Fibroblast of villous mesenchyme (primary cell): ENCODE measurements at regions not wholly inside any gene's neighbourhood (a gene's known extent, or its start where the extent isn't known, plus 50 kb on each side); places are given as distances from the start of the nearest gene placed in this dataset.

Experiments used
- DNase-seq: peaks from one replicate; pipeline ENCODE4 v3.0.0-alpha.2; 2010; ENCODE audit warnings: low read depth
- H3K4me3 ChIP-seq: 2 replicates; pipeline ENCODE4 v1.5.1; 2011; ENCODE audit warnings: low read depth, mild to moderate bottlenecking, low read length
- CTCF ChIP-seq: IDR thresholded peaks from 2 replicates; pipeline ENCODE4 v1.5.1; 2012; ENCODE audit warnings: low read depth, mild to moderate bottlenecking, low read length; ENCODE audit not compliant: insufficient read depth

- DNase-seq: no peak
- no peak overlapping the region for H3K4me3 ChIP-seq
- TF ChIP-seq CTCF: no peak
Measured at GRCh38 chr10:25786161-25786560, 147.9 kb upstream of the MYO3A start.

DNA sequence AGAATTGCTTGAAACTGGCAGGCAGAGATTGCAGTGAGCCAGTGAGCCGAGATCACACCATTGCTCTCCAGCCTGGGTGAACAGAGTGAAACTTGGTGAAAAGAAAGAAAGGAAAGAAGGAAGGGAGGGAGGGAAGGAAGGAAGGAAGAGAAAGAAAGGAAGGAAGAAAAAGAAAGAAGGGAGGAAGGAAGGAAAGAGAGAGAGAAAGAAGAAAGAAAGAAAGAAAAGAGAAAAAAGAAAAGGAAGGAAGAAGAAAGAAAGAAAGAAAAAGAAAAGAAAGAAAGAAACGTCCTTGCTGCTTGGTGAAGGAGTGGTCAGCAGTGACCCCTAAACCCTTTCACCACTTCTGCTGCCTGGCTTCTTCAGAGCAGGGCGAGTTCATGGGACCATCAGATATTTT lies 147.1 kb upstream of the MYO3A start:
- no peak for DNase-seq
- TF ChIP-seq CTCF: no peak
- no peak overlapping the region for H3K4me3 ChIP-seq

DNA sequence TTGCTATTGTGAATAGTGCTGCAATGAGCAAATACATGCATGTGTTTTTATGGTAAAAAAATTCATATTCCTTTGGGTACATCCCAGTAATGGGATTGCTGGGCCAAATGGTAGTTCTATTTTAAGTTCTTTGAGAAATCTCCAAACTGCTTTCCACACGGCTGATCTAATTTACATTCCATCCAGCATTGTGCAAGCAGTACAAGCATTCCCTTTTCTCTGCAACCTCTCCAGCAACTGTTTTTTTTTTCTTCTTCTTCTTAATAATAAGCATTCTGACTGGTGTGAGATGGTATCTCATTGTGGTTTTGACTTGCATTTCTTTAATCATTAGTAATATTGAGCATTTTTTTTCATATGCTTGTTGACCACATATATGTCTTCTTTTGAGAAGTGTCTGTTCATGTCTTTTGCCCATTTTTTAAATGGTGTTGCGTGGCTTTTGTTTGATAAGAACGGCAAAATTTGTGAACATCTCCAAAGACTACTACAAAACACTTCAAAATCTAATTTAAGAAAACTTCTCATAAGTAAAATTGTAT lies 136.1 kb upstream of the MYO3A start:
- DNase-seq: no peak
- no peak for TF ChIP-seq CTCF
- H3K4me3 ChIP-seq: no peak overlapping the region

GRCh38 chr10:25804505-25804904 lies 129.5 kb upstream of the MYO3A start:
- DNase-seq: no peak
- TF ChIP-seq CTCF: no peak
- no peak overlapping the region for H3K4me3 ChIP-seq

DNA sequence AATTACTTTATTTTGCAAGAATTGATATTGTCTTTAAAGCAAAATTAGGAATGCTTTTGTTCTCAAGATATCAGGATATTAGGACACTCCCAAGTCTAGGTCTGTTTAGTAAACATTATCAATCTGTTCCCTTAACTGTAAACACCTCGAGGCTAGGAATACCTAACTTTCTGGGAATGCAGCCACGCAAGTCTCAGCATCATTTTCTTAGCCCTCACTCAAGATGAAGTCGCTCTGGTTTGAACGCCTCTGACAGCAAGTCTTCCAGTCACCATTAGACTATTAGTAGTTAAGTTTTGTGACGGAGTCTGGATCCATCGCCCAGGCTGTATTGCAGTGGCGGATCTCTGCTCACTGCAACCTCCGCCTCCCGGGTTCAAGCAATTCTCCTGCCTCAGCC lies 128.0 kb upstream of the MYO3A start:
- DNase-seq: no peak
- H3K4me3 ChIP-seq: no peak overlapping the region
- no peak for TF ChIP-seq CTCF

DNA sequence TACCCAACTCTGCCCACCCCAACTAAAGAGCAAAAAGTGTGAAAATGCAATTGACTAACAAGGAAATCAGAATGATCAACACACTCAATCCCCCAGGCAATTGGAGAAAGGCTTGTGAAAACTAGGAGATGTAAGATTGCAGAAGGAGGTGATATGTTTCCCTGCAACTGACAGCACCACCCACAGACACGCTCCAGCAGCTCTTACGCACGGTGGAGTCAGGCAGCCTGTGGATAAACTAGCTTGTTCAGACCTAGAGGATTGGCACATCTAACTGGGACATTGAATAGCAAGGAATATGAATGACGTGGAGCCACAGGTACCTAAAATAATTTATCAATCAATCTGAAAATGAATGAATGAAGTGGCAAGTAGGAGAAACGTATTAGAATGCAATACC lies 125.7 kb upstream of the MYO3A start:
- no peak for DNase-seq
- no peak for TF ChIP-seq CTCF
- no peak overlapping the region for H3K4me3 ChIP-seq

- TF ChIP-seq CTCF: no peak
- H3K4me3 ChIP-seq: no peak overlapping the region
- no peak for DNase-seq
Measured at GRCh38 chr10:25811052-25811685, 122.9 kb upstream of the MYO3A start.
